RWPE2 (cell line): ENCODE measurements at regions not wholly inside any gene's neighbourhood (a gene's known extent, or its start where the extent isn't known, plus 50 kb on each side); places are given as distances from the start of the nearest gene placed in this dataset.

ENCODE experiments used
- ATAC-seq: fragments of 200-7000 bp; cut with Tn5 transposase; 3 replicates; pipeline ENCODE4 v1.9.1; 2021; ENCODE audit warnings: low read depth
- DNase-seq: peaks from one replicate; pipeline ENCODE4 v3.0.0-alpha.2; 2020; ENCODE audit warnings: low spot score
- H3K27ac ChIP-seq: fragments of 450-650 bp; 2 replicates; pipeline ENCODE4 v1.5.1; 2017; ENCODE audit warnings: mild to moderate bottlenecking; ENCODE audit not compliant: poor library complexity, severe bottlenecking
- H3K27me3 ChIP-seq: fragments of 250-450 bp; sonication (Bioruptor Pico); 2 replicates; pipeline ENCODE4 v1.5.1; 2021; ENCODE audit warnings: mild to moderate bottlenecking, moderate library complexity; ENCODE audit not compliant: insufficient read depth, poor library complexity, severe bottlenecking
- H3K36me3 ChIP-seq: fragments of 250-450 bp; sonication (Bioruptor Pico); 2 replicates; pipeline ENCODE4 v1.5.1; 2020; ENCODE audit warnings: low read depth, mild to moderate bottlenecking, moderate library complexity
- H3K4me1 ChIP-seq: fragments of 250-450 bp; sonication (Bioruptor Pico); 2 replicates; pipeline ENCODE4 v1.5.1; 2021; ENCODE audit warnings: mild to moderate bottlenecking, moderate library complexity; ENCODE audit not compliant: insufficient read depth, poor library complexity, severe bottlenecking
- H3K4me3 ChIP-seq: fragments of 250-450 bp; sonication (Bioruptor Pico); 2 replicates; pipeline ENCODE4 v1.5.1; 2021; ENCODE audit warnings: mild to moderate bottlenecking, moderate library complexity; ENCODE audit not compliant: severe bottlenecking
- H3K9me3 ChIP-seq: fragments of 250-450 bp; sonication (Bioruptor Pico); 2 replicates; pipeline ENCODE4 v1.5.1; 2021; ENCODE audit warnings: mild to moderate bottlenecking, moderate library complexity; ENCODE audit not compliant: severe bottlenecking
- TF ChIP-seq, protein P1 (sequence below): fragments of 450-650 bp; IDR thresholded peaks from one replicate; pipeline ENCODE4 v1.5.1; 2017; ENCODE audit warnings: mild to moderate bottlenecking, moderate library complexity; ENCODE audit not compliant: poor library complexity, severe bottlenecking

DNA sequence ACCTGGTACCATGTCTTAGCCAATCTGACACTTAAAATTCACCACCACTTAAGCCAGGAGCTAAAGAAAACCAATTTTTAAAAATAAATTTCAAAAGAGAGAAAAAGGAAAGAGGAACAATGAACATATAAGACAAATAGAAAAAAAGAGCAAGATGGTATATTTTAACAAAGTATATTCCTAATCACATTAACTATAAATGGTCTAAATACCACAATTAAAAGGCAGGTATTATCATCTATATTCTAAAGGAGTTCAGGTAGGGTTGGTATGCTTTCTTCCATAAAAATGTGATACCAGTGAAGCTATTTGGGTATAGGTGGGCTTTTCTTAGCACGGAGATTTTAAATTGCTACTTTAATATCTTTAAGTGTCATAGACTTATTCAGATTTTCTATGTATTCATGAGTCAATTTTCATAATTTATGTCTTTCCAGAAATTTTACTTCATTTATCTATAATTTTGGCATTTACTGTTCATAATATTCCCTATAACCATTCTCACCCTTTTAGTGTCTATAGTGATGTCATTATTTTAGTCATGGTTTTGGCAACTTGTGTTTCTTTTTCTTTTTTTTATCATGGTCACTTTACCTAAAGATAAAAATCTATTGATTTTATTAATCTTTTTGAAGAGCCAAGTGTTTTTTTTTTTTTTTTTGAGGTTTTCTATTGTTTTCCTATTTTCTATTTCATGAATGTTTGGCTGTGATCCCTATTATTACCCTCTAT, 56.5 kb upstream of the IGLL5 start:
- TF ChIP-seq, protein P1, sequence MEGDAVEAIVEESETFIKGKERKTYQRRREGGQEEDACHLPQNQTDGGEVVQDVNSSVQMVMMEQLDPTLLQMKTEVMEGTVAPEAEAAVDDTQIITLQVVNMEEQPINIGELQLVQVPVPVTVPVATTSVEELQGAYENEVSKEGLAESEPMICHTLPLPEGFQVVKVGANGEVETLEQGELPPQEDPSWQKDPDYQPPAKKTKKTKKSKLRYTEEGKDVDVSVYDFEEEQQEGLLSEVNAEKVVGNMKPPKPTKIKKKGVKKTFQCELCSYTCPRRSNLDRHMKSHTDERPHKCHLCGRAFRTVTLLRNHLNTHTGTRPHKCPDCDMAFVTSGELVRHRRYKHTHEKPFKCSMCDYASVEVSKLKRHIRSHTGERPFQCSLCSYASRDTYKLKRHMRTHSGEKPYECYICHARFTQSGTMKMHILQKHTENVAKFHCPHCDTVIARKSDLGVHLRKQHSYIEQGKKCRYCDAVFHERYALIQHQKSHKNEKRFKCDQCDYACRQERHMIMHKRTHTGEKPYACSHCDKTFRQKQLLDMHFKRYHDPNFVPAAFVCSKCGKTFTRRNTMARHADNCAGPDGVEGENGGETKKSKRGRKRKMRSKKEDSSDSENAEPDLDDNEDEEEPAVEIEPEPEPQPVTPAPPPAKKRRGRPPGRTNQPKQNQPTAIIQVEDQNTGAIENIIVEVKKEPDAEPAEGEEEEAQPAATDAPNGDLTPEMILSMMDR: no peak
- no peak for DNase-seq
- H3K36me3 ChIP-seq: no peaks in the 10 kb centered on the region
- H3K27me3 ChIP-seq: peaks cover 3% of the 10 kb centered on the region
- no peak for ATAC-seq
- H3K4me3 ChIP-seq: no peak overlapping the region
- H3K27ac ChIP-seq: no peak overlapping the region
- H3K9me3 ChIP-seq: peaks cover 15% of the 10 kb centered on the region
- H3K4me1 ChIP-seq: no peaks in the 10 kb centered on the region

- no peaks in the 10 kb centered on the region for H3K4me1 ChIP-seq
- H3K27ac ChIP-seq: no peak overlapping the region
- H3K4me3 ChIP-seq: no peak overlapping the region
- H3K9me3 ChIP-seq: peaks cover 15% of the 10 kb centered on the region
- DNase-seq: no peak
- TF ChIP-seq, protein P1: no peak
- no peak for ATAC-seq
- peaks cover 6% of the 10 kb centered on the region for H3K27me3 ChIP-seq
- H3K36me3 ChIP-seq: no peaks in the 10 kb centered on the region
Measured at GRCh38 chr22:22833059-22833458, 54.6 kb upstream of the IGLL5 start.

GRCh38 chr22:22833488-22833887, 54.1 kb upstream of the IGLL5 start:
- Histone ChIP-seq H3K27ac (no peak overlapping the region), H3K4me1 (no peaks in the 10 kb centered on the region), H3K27me3 (peaks cover 6% of the 10 kb centered on the region), H3K4me3 (no peak overlapping the region), H3K9me3 (peaks cover 15% of the 10 kb centered on the region), H3K36me3 (no peaks in the 10 kb centered on the region)
- TF ChIP-seq, protein P1: no peak
- DNase-seq (no peak), ATAC-seq (no peak)

- Histone ChIP-seq H3K27ac (no peak overlapping the region), H3K4me1 (no peaks in the 10 kb centered on the region), H3K4me3 (no peak overlapping the region), H3K9me3 (peaks cover 15% of the 10 kb centered on the region), H3K27me3 (peaks cover 6% of the 10 kb centered on the region), H3K36me3 (no peaks in the 10 kb centered on the region)
- TF ChIP-seq, protein P1: no peak
- DNase-seq (no peak), ATAC-seq (no peak)
Measured at GRCh38 chr22:22834204-22834603, 53.4 kb upstream of the IGLL5 start.

DNA sequence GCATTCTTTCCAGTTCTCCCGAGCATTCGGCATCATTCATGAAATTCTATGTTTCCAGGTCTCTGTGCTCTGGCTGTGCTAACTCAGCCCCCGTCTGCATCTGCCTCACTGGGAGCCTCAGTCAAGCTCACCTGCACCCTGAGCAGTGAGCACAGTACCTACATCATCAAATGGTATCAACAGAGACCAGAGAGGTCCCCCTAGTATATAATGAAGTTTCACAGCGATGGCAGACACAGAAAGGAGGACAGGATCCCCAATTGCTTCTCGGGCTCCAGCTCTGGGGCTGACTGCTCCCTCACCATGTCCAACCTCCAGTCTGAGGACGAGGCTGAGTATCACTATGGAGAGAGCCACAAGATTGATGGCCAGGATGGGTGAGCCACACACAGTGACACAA, 52.8 kb upstream of the IGLL5 start:
- ATAC-seq (no peak), DNase-seq (no peak)
- H3K4me3 ChIP-seq: no peak overlapping the region
- no peak overlapping the region for H3K27ac ChIP-seq
- H3K9me3 ChIP-seq: peaks cover 13% of the 10 kb centered on the region
- H3K36me3 ChIP-seq: no peaks in the 10 kb centered on the region
- TF ChIP-seq, protein P1: no peak
- H3K4me1 ChIP-seq: no peaks in the 10 kb centered on the region
- H3K27me3 ChIP-seq: peaks cover 6% of the 10 kb centered on the region
